ENCODE measurements at regions not wholly inside any gene's neighbourhood (a gene's known extent, or its start where the extent isn't known, plus 50 kb on each side); places are given as distances from the start of the nearest gene placed in this dataset.

DNA sequence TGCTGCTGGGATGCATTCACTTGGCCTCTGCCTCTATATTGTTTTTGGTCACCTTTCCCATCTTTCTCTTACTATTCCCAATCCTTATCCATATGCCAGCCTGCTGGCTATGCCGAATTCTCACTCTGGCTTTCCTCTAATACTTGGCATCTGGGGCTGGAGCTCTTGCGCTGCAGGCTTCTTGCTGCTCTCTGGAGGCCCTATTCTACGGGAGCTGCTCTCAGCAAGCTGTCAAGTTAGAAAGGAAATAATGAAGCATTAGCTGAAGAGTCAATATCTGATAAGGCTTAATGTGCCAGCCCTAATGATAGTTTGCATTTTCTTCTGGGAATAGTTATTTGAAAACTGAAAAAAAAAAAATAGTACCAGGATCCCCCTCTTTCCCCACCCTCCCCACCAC lies 125.3 kb upstream of the CYYR1 start:
- Mint-ChIP-seq H3K4me1 (no peaks in the 10 kb centered on the region), H3K36me3 (ENCODE audit: low read depth) (no peaks in the 10 kb centered on the region), H3K9me3 (peaks cover 7% of the 10 kb centered on the region), H3K27me3 (ENCODE audit: low read depth, poor library complexity) (no peaks in the 10 kb centered on the region), H3K27ac (no peak overlapping the region), H3K4me3 (no peak overlapping the region)
- DNase-seq: no peak
- TF ChIP-seq, protein P1, sequence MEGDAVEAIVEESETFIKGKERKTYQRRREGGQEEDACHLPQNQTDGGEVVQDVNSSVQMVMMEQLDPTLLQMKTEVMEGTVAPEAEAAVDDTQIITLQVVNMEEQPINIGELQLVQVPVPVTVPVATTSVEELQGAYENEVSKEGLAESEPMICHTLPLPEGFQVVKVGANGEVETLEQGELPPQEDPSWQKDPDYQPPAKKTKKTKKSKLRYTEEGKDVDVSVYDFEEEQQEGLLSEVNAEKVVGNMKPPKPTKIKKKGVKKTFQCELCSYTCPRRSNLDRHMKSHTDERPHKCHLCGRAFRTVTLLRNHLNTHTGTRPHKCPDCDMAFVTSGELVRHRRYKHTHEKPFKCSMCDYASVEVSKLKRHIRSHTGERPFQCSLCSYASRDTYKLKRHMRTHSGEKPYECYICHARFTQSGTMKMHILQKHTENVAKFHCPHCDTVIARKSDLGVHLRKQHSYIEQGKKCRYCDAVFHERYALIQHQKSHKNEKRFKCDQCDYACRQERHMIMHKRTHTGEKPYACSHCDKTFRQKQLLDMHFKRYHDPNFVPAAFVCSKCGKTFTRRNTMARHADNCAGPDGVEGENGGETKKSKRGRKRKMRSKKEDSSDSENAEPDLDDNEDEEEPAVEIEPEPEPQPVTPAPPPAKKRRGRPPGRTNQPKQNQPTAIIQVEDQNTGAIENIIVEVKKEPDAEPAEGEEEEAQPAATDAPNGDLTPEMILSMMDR (IDR thresholded peaks at IDR 0.05): no peak

DNA sequence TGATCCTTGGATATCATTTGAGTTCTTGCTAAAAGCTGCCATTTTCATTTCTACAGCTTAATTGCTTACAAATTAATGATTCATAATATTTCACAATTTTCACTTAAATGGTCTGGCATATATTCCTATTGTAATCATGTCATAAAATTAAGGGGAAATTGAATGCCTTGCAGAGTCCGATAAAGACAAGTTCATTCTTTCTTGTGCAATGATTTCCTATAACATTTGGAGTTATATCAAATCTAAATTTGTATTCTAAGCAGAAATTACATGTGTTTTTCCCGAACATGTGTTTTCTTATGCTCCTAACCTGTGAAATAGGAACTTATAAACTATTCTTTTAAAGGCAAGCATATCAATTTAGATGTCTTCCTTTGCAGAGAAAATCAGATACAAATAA lies 118.3 kb upstream of the CYYR1 start:
- no peaks in the 10 kb centered on the region for H3K27me3 Mint-ChIP-seq (ENCODE audit: low read depth, poor library complexity)
- H3K27ac Mint-ChIP-seq: no peak overlapping the region
- no peak for DNase-seq
- TF ChIP-seq, protein P1 (IDR thresholded peaks at IDR 0.05): no peak
- no peaks in the 10 kb centered on the region for H3K36me3 Mint-ChIP-seq (ENCODE audit: low read depth)
- H3K4me1 Mint-ChIP-seq: no peaks in the 10 kb centered on the region
- H3K4me3 Mint-ChIP-seq: no peak overlapping the region
- H3K9me3 Mint-ChIP-seq: peaks cover 7% of the 10 kb centered on the region

DNA sequence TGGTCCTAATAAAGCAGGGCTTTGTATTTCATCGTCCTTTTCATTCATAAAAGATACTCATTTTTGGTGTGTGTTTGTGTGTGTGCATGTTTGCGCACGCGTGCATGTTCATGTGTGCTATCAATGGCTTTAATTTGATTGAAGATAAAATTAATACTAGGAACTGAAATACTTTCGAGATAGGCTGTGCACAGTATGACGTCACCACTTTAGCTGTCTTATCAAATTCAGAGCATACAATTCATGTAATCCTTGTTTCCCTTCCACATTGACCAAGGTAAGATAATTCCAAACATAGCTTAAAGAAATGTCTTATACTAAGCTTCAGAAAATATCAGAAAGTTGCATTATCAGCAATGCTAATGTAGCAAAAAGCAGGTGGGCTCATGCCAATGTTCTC lies 113.6 kb upstream of the CYYR1 start:
- Mint-ChIP-seq H3K36me3 (ENCODE audit: low read depth) (no peaks in the 10 kb centered on the region), H3K27ac (no peak overlapping the region)
- DNase-seq: no peak

DNA sequence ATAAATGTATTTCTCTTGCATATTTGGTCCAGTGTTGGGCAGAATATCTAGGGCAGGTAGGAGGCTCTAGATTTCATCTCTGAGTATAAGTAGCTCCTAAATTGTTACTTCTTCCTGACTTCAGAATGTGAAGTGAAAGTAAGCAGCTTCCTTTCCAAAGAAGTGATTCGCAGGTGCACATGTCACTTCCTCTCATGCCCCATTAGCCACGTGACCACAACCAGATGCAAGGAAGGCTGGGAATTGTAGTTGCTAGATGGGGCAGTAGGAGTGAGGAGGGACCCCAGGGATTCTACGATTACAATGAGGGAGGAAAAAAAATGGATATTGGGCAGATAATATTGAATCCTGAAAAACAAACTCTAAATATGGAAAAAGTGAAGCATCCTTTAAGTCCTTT lies 113.2 kb upstream of the CYYR1 start:
- TF ChIP-seq, protein P1 (IDR thresholded peaks at IDR 0.05): no peak
- no peaks in the 10 kb centered on the region for H3K4me1 Mint-ChIP-seq
- peaks cover 7% of the 10 kb centered on the region for H3K9me3 Mint-ChIP-seq
- no peak for DNase-seq
- H3K36me3 Mint-ChIP-seq (ENCODE audit: low read depth): no peaks in the 10 kb centered on the region
- H3K4me3 Mint-ChIP-seq: no peak overlapping the region
- H3K27me3 Mint-ChIP-seq (ENCODE audit: low read depth, poor library complexity): no peaks in the 10 kb centered on the region
- no peak overlapping the region for H3K27ac Mint-ChIP-seq

More for the DNA sequence above, 113.6 kb upstream of the CYYR1 start:
- no peaks in the 10 kb centered on the region for H3K27me3 Mint-ChIP-seq (ENCODE audit: low read depth, poor library complexity)
- peaks cover 7% of the 10 kb centered on the region for H3K9me3 Mint-ChIP-seq
- no peaks in the 10 kb centered on the region for H3K4me1 Mint-ChIP-seq
- H3K4me3 Mint-ChIP-seq: no peak overlapping the region
- TF ChIP-seq, protein P1 (IDR thresholded peaks at IDR 0.05): no peak

DNA sequence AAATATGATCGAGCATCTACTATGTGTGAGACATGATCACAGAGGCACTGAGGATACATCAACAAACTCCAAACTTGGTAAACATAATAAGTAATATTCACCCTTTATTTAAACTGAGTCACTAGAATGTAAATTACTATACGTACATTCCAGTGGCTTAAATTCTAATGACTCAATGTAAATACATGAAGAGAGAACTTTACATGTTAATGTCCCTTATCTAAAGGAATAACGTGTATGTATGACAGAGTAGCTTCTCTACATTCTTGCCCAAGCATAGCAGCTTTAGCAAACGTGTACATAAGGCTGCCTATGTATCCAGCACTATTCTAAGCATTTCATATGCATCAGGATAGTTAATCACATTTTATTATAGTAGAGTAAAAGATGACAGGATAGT lies 111.8 kb upstream of the CYYR1 start:
- no peak for DNase-seq
- Mint-ChIP-seq H3K27ac (no peak overlapping the region), H3K4me3 (no peak overlapping the region), H3K9me3 (no peaks in the 10 kb centered on the region), H3K27me3 (ENCODE audit: low read depth, poor library complexity) (no peaks in the 10 kb centered on the region), H3K4me1 (no peaks in the 10 kb centered on the region), H3K36me3 (ENCODE audit: low read depth) (no peaks in the 10 kb centered on the region)
- TF ChIP-seq, protein P1 (IDR thresholded peaks at IDR 0.05): no peak

DNA sequence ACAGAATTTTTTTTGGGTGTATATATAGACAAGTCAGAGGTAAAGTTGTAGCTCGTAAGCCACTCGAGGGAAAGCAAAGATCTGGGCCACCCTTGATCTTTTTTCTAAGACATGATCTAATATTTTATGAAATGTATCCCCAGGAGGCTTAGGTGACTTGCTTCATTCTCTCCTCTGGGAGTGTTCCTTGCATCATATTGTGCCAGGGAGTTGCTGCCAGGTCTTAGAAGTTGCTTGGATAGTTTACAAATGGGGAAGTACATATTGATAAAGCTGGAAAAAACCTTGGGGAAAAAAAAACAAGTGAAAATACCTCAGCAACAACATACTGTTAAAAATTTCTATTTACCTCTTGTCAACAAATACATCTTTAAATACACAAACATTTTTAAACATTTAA lies 110.9 kb upstream of the CYYR1 start:
- H3K27ac Mint-ChIP-seq: no peak overlapping the region
- no peak for DNase-seq
- no peaks in the 10 kb centered on the region for H3K27me3 Mint-ChIP-seq (ENCODE audit: low read depth, poor library complexity)
- no peak overlapping the region for H3K4me3 Mint-ChIP-seq
- TF ChIP-seq, protein P1 (IDR thresholded peaks at IDR 0.05): no peak
- peaks cover under 1% of the 10 kb centered on the region for H3K4me1 Mint-ChIP-seq
- H3K9me3 Mint-ChIP-seq: no peaks in the 10 kb centered on the region
- H3K36me3 Mint-ChIP-seq (ENCODE audit: low read depth): no peaks in the 10 kb centered on the region
